LNCAP (cell line): ENCODE measurements at regions not wholly inside any gene's neighbourhood (a gene's known extent, or its start where the extent isn't known, plus 50 kb on each side); places are given as distances from the start of the nearest gene placed in this dataset.

Experiments
- CTCF ChIP-seq: fragments of 450-650 bp; IDR thresholded peaks from 2 replicates; pipeline ENCODE4 v1.5.1; 2017; ENCODE audit warnings: mild to moderate bottlenecking

- no peak for TF ChIP-seq CTCF
Observed at GRCh38 chr1:147083919-147084272, 88.4 kb downstream of the PRKAB2 start.

- no peak for TF ChIP-seq CTCF
Observed at GRCh38 chr1:147080671-147081394, 91.4 kb downstream of the PRKAB2 start.

- TF ChIP-seq CTCF: no peak
Observed at GRCh38 chr1:147080006-147080661, 92.1 kb downstream of the PRKAB2 start.

- no peak for TF ChIP-seq CTCF
Observed at GRCh38 chr1:147079400-147080005, 92.8 kb downstream of the PRKAB2 start.

GRCh38 chr1:147078606-147079399 lies 93.5 kb downstream of the PRKAB2 start:
- TF ChIP-seq CTCF: no peak

GRCh38 chr1:147077936-147078605 lies 94.2 kb downstream of the PRKAB2 start:
- no peak for TF ChIP-seq CTCF

GRCh38 chr1:147077523-147077922 lies 94.7 kb downstream of the PRKAB2 start:
- TF ChIP-seq CTCF: no peak
